HCT116 (cell line): ENCODE measurements at regions not wholly inside any gene's neighbourhood (a gene's known extent, or its start where the extent isn't known, plus 50 kb on each side); places are given as distances from the start of the nearest gene placed in this dataset.

Experiments used
- ATAC-seq: fragments of 200-7000 bp; cut with Tn5 transposase; 2 replicates; pipeline ENCODE4 v1.9.1; 2020; ENCODE audit warnings: mild to moderate bottlenecking, moderate library complexity
- BruUV-seq: library from RNA; stranded (reverse); fragments of 400-500 nt; replicated peaks from 2 replicates; lab custom pipeline; 2021; lab: Mats Ljungman, UMichigan
- CTCF ChIA-PET: fragments of 300-600 bp; sonication (Branson Sonifier 250); formaldehyde crosslinking; loops from one replicate; lab custom pipeline; 2021; ENCODE audit warnings: antibody characterized with exemption; lab: Charles Lee
- POLR2A ChIA-PET: fragments of 300-600, 350-600 bp; sonication (Branson Sonifier 250); formaldehyde crosslinking; loops from one replicate; lab custom pipeline; 2021; ENCODE audit warnings: antibody characterized with exemption; lab: Charles Lee
- RAD21 ChIA-PET, 2 experiments: fragments of 300-600 bp; sonication (Branson Sonifier 250); formaldehyde crosslinking; loops; one replicate each; lab custom pipeline; 2023; ENCODE audit warnings: low total read pairs in 2 of 2; ENCODE audit not compliant: uncharacterized antibody in 2 of 2, unreplicated experiment in 2 of 2, low non-redundant PET in 1 of 2; lab: Charles Lee
- DNase-seq: peaks from one replicate; pipeline ENCODE4 v3.0.0-alpha.2; 2010; ENCODE audit warnings: low read depth, low spot score
- H2AFZ ChIP-seq: fragments of 200-600 bp; shearing (Covaris generic), sonication (generic); 2 replicates; pipeline ENCODE4 v1.6.1; 2017; ENCODE audit warnings: low read depth, mixed run types, mixed read lengths, antibody characterized with exemption, low read length; ENCODE audit not compliant: poor library complexity, severe bottlenecking
- H3K27ac ChIP-seq: 2 replicates; pipeline ENCODE4 v1.5.1; 2012; ENCODE audit warnings: low read depth, low read length
- H3K27me3 ChIP-seq: fragments of 200-600 bp; sonication (generic); 2 replicates; pipeline ENCODE4 v1.6.1; 2016; ENCODE audit warnings: mixed run types, low read length, mixed read lengths; ENCODE audit not compliant: insufficient read depth
- H3K36me3 ChIP-seq, 2 experiments: fragments of 200-500 bp in 1 of 2; fragments of 200-600 bp in 1 of 2; sonication (Bioruptor generic) in 1 of 2; sonication (generic) in 1 of 2; 2 replicates each; pipeline versions ENCODE4 v1.5.1 to v1.6.1; 2014 to 2016; ENCODE audit warnings: low read length in 2 of 2, inconsistent platforms in 1 of 2, mixed read lengths in 1 of 2, mixed run types in 1 of 2; ENCODE audit not compliant: insufficient read depth in 2 of 2, control insufficient read depth in 1 of 2
- H3K4me1 ChIP-seq, 2 experiments: fragments of 200-600 bp in 1 of 2; sonication (generic) in 1 of 2; 2 replicates each; pipeline versions ENCODE4 v1.5.1 to v1.6.1; 2012 to 2017; ENCODE audit warnings: low read length in 2 of 2, inconsistent platforms in 1 of 2, mild to moderate bottlenecking in 1 of 2, mixed read lengths in 1 of 2, mixed run types in 1 of 2, moderate library complexity in 1 of 2; ENCODE audit not compliant: insufficient read depth in 2 of 2, control insufficient read depth in 1 of 2
- H3K4me2 ChIP-seq: fragments of 200-600 bp; sonication (generic); 2 replicates; pipeline ENCODE4 v1.6.1; 2017; ENCODE audit warnings: mixed run types, low read length, mixed read lengths
- H3K4me3 ChIP-seq, 2 experiments: fragments of 200-600 bp in 1 of 2; sonication (generic) in 1 of 2; replicated peaks in 1 of 2; 2 replicates each; pipeline ENCODE4 v1.5.1; 2011 to 2016; ENCODE audit warnings: low read length in 2 of 2, control low read depth in 1 of 2, low read depth in 1 of 2, mild to moderate bottlenecking in 1 of 2, mixed read lengths in 1 of 2, mixed run types in 1 of 2
- H3K79me2 ChIP-seq: fragments of 200-600 bp; sonication (generic); 2 replicates; pipeline ENCODE4 v1.6.1; 2017; ENCODE audit warnings: mild to moderate bottlenecking, mixed run types, low read length, moderate library complexity, mixed read lengths; ENCODE audit not compliant: insufficient read depth
- H3K9ac ChIP-seq: fragments of 200-600 bp; sonication (generic); 2 replicates; pipeline ENCODE4 v1.6.1; 2016; ENCODE audit warnings: low read length, mixed read lengths
- H3K9me2 ChIP-seq: fragments of 200-600 bp; sonication (generic), shearing (Covaris generic); 2 replicates; pipeline ENCODE4 v1.6.1; 2017; ENCODE audit warnings: mixed run types, mild to moderate bottlenecking, moderate library complexity; ENCODE audit not compliant: insufficient read depth
- H3K9me3 ChIP-seq, 2 experiments: fragments of 200-500 bp in 1 of 2; fragments of 200-600 bp in 1 of 2; sonication (Bioruptor generic) in 1 of 2; sonication (generic) in 1 of 2; 2 replicates each; pipeline ENCODE4 v1.6.1; 2014 to 2017; ENCODE audit warnings: low read length in 2 of 2, mixed read lengths in 2 of 2, inconsistent platforms in 1 of 2, low read depth in 1 of 2, mild to moderate bottlenecking in 1 of 2, mixed run types in 1 of 2, moderate library complexity in 1 of 2; ENCODE audit not compliant: control insufficient read depth in 1 of 2, insufficient read depth in 1 of 2
- H4K20me1 ChIP-seq: fragments of 200-600 bp; sonication (generic), shearing (Covaris generic); 2 replicates; pipeline ENCODE4 v1.6.1; 2017; ENCODE audit warnings: mixed run types, mild to moderate bottlenecking, moderate library complexity; ENCODE audit not compliant: insufficient read depth
- CBX3 ChIP-seq: IDR thresholded peaks from 2 replicates; pipeline ENCODE4 v1.6.1; 2012; ENCODE audit warnings: low read depth
- CEBPB ChIP-seq: IDR thresholded peaks from 2 replicates; pipeline ENCODE4 v1.6.1; 2012; ENCODE audit warnings: low read depth
- ELF1 ChIP-seq: IDR thresholded peaks from 2 replicates; pipeline ENCODE4 v1.6.1; 2012; ENCODE audit warnings: low read depth, borderline replicate concordance
- EZH2 ChIP-seq: fragments of 200-600 bp; sonication (generic); IDR thresholded peaks from 2 replicates; pipeline ENCODE4 v1.6.1; 2017; ENCODE audit warnings: antibody characterized with exemption, mixed run types
- EZH2phosphoT487 ChIP-seq: fragments of 200-600 bp; IDR thresholded peaks from 2 replicates; pipeline ENCODE4 v1.6.1; 2018; ENCODE audit warnings: antibody characterized with exemption, borderline replicate concordance
- POLR2A ChIP-seq: IDR thresholded peaks from 2 replicates; pipeline ENCODE4 v1.7.0; 2011; ENCODE audit warnings: borderline replicate concordance; ENCODE audit not compliant: insufficient read depth, insufficient read length; ENCODE audit errors: extremely low read depth
- RAD21 ChIP-seq: IDR thresholded peaks from 2 replicates; pipeline ENCODE4 v1.6.1; 2012; ENCODE audit warnings: low read depth, mild to moderate bottlenecking
- SIN3A ChIP-seq: IDR thresholded peaks from 2 replicates; pipeline ENCODE4 v1.6.1; 2012; ENCODE audit warnings: low read depth
- SRF ChIP-seq: IDR thresholded peaks from 2 replicates; pipeline ENCODE4 v1.6.1; 2012; ENCODE audit warnings: low read depth
- TCF7L2 ChIP-seq: IDR thresholded peaks from 2 replicates; pipeline ENCODE4 v1.7.0; 2011; ENCODE audit warnings: borderline replicate concordance, inconsistent platforms; ENCODE audit not compliant: insufficient read depth, insufficient read length; ENCODE audit errors: extremely low read depth
- YY1 ChIP-seq: IDR thresholded peaks from 2 replicates; pipeline ENCODE4 v1.6.1; 2011; ENCODE audit warnings: low read length, low read depth, moderate library complexity, mild to moderate bottlenecking; ENCODE audit not compliant: insufficient replicate concordance; ENCODE audit errors: extremely low read depth
- ZFX ChIP-seq: fragments of 450-650 bp; IDR thresholded peaks from 2 replicates; pipeline ENCODE4 v1.6.1; 2017
- ZNF274 ChIP-seq: fragments of 200-500 bp; sonication (Bioruptor generic); IDR thresholded peaks from 2 replicates; pipeline ENCODE4 v1.6.1; 2014; ENCODE audit warnings: mild to moderate bottlenecking, low read depth, low read length, inconsistent platforms
- intact Hi-C: fragments of 100-400 bp; cut with micrococcal nuclease; formaldehyde crosslinking; loops from 2 replicates; pipeline ENCODE4 v1.10.0; 2022
- TF ChIP-seq, protein P1 (sequence below): IDR thresholded peaks from 2 replicates; pipeline ENCODE4 v1.6.1; 2011; ENCODE audit warnings: mild to moderate bottlenecking, low read length, moderate library complexity; ENCODE audit not compliant: insufficient replicate concordance; ENCODE audit errors: extremely low read depth
- TF ChIP-seq, protein P2 (sequence below), 3 experiments: fragments of 200-600 bp in 1 of 3; sonication (generic) in 1 of 3; IDR thresholded peaks in 2 of 3; conservative IDR thresholded peaks in 1 of 3; 2 replicates each; pipeline ENCODE4 v1.5.1; 2012 to 2017; ENCODE audit warnings: low read depth in 2 of 3, low read length in 2 of 3, antibody characterized with exemption in 1 of 3, borderline replicate concordance in 1 of 3, control low read depth in 1 of 3, mild to moderate bottlenecking in 1 of 3, mixed read lengths in 1 of 3, mixed run types in 1 of 3, moderate library complexity in 1 of 3; ENCODE audit not compliant: insufficient read depth in 1 of 3
- TF ChIP-seq, protein P3 (sequence below): IDR thresholded peaks from 2 replicates; pipeline ENCODE4 v1.6.1; 2012
- TF ChIP-seq, protein P4 (sequence below): IDR thresholded peaks from 2 replicates; pipeline ENCODE4 v1.6.1; 2012

DNA sequence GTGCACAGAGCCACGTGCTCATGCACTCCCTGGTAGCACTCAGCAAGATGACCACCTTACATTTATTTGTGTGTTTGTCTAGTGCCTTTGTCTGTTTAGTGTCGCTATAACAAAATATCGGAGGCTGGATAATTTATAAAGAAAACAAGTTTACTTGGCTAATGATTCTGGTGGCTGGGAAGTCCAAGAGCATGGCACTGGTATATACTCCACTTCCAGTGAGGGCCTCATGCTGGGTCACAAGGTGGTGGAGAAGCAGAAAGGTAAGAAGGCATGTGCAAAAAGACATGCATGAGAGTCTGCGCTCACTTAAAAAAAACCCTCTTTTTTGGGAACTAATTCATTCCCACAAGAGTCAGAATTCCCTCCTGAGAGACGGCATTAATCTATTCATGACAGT is 52.5 kb upstream of the BOD1 start:
- H3K27me3 ChIP-seq = peaks cover 4% of the 10 kb centered on the region; the same call in 1 of the 2 replicates
- H3K9ac ChIP-seq = no peak overlapping the region
- no peak for DNase-seq
- no peak overlapping the region for H3K4me3 ChIP-seq
- TF ChIP-seq CBX3 = no peak; the same call in 1 of the 2 replicates
- TF ChIP-seq, all 23 proteins: peak for 0
- intact Hi-C loops = no loop called here
- no TSS peak for BruUV-seq
- no peaks in the 10 kb centered on the region for H3K79me2 ChIP-seq
- no peak overlapping the region for H3K27ac ChIP-seq
- no peak overlapping the region for H2AFZ ChIP-seq
- RAD21 ChIA-PET = no interaction called here
- no peak for ATAC-seq
- POLR2A ChIA-PET = no interaction called here
- H3K9me3 ChIP-seq = no peaks in the 10 kb centered on the region
- no peak overlapping the region for H3K4me2 ChIP-seq
- no peaks in the 10 kb centered on the region for H3K36me3 ChIP-seq
- CTCF ChIA-PET = no interaction called here
- no peaks in the 10 kb centered on the region for H3K4me1 ChIP-seq
- no peaks in the 10 kb centered on the region for H4K20me1 ChIP-seq
- no peaks in the 10 kb centered on the region for H3K9me2 ChIP-seq

DNA sequence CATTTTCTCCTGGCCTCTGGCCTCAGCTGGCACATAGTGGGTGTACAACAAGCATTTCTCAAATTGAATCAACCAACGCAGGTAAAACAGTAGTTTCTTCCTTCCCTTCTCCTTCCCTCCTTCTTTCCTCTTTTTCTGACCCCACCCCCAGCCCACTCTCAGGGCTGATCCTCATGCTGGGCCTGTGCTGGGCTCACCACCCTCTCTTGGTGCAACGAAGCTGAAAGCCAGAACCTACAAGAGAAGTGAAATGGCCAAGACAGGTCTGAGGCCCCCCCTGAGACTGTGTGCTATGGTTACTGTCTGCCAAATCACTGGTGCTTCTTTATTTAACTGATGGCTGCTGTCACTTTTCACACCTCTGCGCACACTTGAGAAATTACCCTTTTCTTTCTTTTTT is 53.0 kb upstream of the BOD1 start:
- TF ChIP-seq ELF1 (no peak), RAD21 (no peak), EZH2phosphoT487 (no peak), ZFX (no peak), POLR2A (no peak), ZNF274 (no peak), SRF (no peak), CEBPB (no peak), EZH2 (no peak), YY1 (no peak), TCF7L2 (no peak), CBX3 (no peak), SIN3A (no peak)
- TF ChIP-seq, protein P1, sequence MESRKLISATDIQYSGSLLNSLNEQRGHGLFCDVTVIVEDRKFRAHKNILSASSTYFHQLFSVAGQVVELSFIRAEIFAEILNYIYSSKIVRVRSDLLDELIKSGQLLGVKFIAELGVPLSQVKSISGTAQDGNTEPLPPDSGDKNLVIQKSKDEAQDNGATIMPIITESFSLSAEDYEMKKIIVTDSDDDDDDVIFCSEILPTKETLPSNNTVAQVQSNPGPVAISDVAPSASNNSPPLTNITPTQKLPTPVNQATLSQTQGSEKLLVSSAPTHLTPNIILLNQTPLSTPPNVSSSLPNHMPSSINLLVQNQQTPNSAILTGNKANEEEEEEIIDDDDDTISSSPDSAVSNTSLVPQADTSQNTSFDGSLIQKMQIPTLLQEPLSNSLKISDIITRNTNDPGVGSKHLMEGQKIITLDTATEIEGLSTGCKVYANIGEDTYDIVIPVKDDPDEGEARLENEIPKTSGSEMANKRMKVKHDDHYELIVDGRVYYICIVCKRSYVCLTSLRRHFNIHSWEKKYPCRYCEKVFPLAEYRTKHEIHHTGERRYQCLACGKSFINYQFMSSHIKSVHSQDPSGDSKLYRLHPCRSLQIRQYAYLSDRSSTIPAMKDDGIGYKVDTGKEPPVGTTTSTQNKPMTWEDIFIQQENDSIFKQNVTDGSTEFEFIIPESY = no peak
- TF ChIP-seq, protein P2, sequence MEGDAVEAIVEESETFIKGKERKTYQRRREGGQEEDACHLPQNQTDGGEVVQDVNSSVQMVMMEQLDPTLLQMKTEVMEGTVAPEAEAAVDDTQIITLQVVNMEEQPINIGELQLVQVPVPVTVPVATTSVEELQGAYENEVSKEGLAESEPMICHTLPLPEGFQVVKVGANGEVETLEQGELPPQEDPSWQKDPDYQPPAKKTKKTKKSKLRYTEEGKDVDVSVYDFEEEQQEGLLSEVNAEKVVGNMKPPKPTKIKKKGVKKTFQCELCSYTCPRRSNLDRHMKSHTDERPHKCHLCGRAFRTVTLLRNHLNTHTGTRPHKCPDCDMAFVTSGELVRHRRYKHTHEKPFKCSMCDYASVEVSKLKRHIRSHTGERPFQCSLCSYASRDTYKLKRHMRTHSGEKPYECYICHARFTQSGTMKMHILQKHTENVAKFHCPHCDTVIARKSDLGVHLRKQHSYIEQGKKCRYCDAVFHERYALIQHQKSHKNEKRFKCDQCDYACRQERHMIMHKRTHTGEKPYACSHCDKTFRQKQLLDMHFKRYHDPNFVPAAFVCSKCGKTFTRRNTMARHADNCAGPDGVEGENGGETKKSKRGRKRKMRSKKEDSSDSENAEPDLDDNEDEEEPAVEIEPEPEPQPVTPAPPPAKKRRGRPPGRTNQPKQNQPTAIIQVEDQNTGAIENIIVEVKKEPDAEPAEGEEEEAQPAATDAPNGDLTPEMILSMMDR (IDR thresholded peaks at IDR 0.05 in 2 of 3, conservative IDR thresholded peaks at IDR 0.05 in 1 of 3; ENCODE audit: borderline replicate concordance in 1 of 3, insufficient read depth in 1 of 3, low read depth in 2 of 3, low read length in 2 of 3) = no peak
- TF ChIP-seq, protein P3, sequence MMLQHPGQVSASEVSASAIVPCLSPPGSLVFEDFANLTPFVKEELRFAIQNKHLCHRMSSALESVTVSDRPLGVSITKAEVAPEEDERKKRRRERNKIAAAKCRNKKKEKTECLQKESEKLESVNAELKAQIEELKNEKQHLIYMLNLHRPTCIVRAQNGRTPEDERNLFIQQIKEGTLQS = no peak
- TF ChIP-seq, protein P4, sequence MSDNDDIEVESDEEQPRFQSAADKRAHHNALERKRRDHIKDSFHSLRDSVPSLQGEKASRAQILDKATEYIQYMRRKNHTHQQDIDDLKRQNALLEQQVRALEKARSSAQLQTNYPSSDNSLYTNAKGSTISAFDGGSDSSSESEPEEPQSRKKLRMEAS = no peak
- Histone ChIP-seq H3K9me2 (no peaks in the 10 kb centered on the region), H3K27me3 (peaks cover 4% of the 10 kb centered on the region; the same call in 1 of the 2 replicates), H3K4me3 (no peak overlapping the region), H3K9ac (no peak overlapping the region), H2AFZ (no peak overlapping the region), H3K27ac (no peak overlapping the region), H3K79me2 (no peaks in the 10 kb centered on the region), H3K4me2 (no peak overlapping the region), H3K36me3 (no peaks in the 10 kb centered on the region), H3K9me3 (no peaks in the 10 kb centered on the region), H3K4me1 (no peaks in the 10 kb centered on the region), H4K20me1 (no peaks in the 10 kb centered on the region)
- ATAC-seq (no peak), DNase-seq (no peak)
- RAD21 ChIA-PET = no interaction called here
- POLR2A ChIA-PET = no interaction called here
- CTCF ChIA-PET = no interaction called here
- intact Hi-C loops = no loop called here
- BruUV-seq = no TSS peak
